Islet precursor cell (in vitro differentiated cells): ENCODE measurements at regions not wholly inside any gene's neighbourhood (a gene's known extent, or its start where the extent isn't known, plus 50 kb on each side); places are given as distances from the start of the nearest gene placed in this dataset.

Source experiments
- DNase-seq: peaks from one replicate; pipeline ENCODE4 v3.0.0-alpha.2; 2018

DNA sequence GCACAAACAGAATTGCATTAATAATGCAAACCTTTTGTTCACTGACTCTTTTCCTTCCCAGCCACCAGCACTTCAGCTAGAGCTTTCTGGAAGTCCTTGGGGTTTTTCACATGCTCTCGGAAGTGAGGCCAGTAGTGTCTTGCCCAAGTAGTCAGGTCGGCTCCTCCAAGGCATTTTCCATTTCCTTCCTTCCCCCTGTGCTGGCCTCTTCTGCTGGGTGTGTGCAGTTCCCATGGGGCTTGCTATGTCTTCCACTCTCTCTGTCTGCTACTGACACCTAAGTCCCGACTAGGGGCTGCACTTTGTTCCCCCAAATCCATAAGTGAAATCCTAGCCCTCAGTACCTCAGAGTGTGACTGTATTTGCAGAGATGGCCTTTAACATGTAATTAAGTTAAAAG lies 175.6 kb upstream of the BMPER start:
- DNase-seq: no peak

GRCh38 chr7:33730958-33731357 lies 174.4 kb upstream of the BMPER start:
- DNase-seq: no peak

GRCh38 chr7:33731912-33732311 lies 173.4 kb upstream of the BMPER start:
- DNase-seq: no peak

DNA sequence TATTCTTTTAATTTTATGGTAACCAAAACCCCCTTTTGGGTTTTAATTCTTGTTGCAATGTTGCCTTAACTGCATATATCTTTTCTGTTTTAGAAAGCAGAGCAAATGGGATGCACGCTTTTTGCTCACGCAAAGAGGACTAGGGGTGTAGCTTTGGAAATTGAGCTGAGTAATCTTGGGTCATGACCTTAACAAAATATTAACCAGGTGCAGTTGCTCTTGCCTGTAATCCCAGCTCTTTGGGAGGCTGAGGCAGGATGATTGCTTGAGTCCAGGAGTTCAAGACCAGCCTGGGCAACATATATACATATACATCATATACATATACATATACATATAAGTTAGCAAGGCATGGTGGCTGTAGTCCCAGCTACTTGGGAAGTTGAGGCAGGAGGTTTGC lies 172.9 kb upstream of the BMPER start:
- DNase-seq: no peak

DNA sequence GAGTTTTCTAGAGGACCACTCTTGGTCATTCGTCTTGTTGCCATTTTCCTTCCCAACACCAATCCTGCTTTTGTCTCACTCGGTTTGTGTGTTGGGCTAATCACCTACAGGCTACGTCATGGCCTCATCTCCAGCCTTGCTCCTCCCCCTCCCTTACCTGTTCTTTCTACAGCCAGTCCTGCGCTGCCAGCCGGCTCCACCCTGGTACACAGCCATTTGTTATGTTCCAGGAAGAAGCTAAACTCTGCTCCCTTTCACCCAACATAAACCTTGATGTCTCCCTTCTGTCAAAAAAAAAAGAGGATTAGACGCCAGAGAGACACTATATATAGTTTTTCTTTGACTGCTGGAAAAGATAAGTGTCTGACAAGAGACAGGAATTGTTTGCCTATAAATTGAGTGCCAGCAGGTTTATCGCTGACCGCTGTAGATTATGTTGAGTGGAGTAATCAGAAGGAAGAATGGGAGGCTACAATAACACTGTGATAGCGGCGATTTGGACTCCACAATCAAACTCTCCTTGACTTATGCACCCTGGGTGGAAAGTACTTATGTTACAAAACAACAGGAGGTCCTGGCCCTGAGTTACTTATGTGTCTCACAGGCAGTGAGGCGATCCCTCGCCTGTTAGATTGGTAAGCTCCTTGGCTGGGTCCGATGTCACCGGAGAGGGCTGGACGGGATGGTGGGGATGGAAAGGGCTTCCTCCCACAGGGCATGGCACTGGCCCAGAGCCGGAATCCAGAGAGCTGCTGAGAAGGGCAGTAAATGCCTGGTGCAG lies 171.3 kb upstream of the BMPER start:
- DNase-seq: peak; percentile 14

- DNase-seq: no peak
Observed at GRCh38 chr7:33735403-33735802, 169.9 kb upstream of the BMPER start.

DNA sequence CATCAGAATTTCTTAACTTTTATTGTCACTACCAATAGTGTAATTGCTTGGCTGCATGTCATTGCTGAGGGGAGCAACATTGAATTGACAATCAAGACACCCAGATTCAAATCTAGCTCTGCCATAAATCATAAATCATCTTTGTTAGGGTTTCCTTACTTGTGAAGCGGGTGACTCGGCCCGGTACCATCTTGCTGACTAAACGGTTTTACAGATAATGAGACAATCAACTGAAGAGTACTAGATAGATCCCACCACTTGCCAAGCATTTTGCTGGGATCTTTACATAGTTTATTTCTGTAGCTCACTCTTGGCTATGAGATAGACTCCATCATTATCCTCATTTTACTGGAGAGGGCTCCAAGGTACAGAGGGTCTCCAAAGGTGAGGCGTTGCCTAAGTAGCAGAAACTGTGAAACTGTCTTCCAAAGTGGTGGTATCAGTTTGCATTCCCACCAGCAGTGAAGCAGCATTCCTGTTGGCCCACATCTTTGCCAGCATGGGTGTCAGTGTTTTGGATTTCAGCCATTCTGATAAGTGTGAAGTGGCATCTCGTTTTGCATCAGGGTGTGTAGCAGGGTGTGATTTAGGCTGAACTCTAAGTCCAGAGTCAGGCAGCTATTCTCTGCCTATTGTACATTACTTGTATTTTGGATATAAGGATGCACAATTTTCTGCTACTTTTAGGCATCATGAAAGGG lies 168.7 kb upstream of the BMPER start:
- no peak for DNase-seq

DNA sequence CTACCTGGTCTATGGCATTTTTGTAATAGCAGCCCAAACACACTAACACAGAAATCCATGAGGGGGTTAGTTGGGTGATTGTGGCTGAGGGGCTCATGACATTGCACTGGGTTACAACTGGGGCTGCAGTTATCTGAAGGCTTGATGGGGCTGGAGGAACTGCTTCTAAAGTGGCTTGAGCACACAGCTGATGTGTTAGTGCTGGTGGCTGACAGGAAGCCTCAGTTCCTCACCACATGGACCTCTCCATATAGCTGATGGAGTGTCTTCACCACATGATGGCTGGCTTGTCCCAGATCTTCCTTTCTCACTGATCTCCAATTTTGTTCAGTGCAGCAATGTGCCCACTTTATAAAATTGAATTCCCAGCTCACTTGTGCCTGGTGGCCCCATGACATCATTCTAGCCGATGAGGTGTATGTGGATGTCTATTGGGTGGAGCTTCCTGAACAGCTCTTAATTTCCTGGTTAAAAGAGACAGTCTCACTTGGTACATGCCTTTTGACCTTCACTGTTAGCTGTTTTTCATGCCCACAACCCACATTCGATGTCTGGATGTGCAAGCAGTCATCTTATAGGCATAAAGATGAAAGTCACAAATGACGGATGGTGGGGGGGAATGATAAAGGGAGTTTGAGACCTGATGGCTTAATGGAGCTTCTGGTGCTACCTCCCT lies 166.9 kb upstream of the BMPER start:
- DNase-seq: no peak

GRCh38 chr7:33739286-33739685 lies 166.1 kb upstream of the BMPER start:
- DNase-seq: no peak

- DNase-seq: no peak
Observed at GRCh38 chr7:33742521-33742920, 162.8 kb upstream of the BMPER start.

DNA sequence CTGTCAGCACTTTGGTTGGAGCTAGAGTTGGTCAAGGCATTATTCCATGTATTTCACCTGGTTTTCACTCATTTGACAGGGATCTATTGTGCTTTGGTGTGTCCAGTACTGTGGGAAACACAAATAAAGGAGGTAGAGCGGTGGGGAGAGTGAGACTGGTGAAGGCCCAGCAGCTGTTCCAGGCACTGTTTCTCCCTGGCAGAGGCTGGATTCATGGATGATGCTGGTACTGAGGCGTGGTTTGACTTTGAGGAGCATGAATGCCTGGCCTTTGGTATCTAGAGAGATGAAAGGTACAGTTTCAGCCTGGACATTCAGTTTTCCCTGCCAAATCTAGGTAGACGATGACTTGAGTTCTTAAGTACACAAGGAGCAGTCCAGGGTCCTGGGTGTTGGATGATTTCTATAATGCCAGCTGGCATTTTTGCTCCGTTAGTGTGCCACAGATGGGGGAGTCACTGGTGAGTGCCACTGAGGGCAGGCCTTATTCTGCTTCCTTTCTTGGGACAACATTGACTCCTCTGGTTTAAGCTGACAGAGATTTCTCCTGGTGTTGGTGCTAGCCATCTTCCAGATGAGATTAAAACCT lies 162.2 kb upstream of the BMPER start:
- DNase-seq: no peak

DNA sequence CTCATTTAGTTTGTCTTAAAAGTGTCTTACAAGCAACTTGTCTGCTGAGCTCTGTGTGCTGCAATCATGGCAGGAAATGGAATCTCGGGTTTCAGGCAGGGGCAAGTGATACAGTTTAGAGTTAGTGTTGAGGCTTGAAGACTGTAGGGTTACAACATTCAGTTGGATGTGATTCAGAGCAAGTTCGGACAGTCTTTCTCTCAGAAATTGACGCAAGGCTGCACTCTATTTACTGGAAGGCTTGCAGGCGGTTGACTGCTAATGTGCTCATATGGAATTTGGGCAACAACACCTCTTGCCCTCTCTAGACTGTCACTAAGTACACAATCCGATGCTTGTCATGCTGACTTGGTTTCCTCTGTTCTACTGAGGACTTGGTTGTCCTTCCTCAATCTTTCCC lies 161.7 kb upstream of the BMPER start:
- DNase-seq: no peak

GRCh38 chr7:33744293-33745075 lies 160.9 kb upstream of the BMPER start:
- DNase-seq: no peak

DNA sequence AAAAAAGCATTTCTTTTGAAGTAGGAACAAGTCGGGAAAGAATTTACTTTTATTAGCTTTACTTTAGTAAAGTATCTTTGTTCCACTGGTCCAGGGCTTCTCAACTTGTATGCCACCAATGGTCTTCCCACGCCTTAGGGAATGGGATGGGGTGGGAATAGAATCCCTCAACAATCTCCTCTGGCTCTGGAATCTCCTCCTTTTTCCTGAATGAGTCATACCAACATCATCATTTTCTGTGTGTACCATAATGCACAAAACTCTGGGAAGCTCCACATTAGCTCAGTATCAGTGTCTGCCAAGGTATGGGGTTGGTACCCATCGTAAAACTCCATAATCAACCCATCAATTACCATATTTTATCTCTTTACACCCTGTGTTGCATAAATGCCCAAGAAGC lies 159.4 kb upstream of the BMPER start:
- DNase-seq: no peak

DNA sequence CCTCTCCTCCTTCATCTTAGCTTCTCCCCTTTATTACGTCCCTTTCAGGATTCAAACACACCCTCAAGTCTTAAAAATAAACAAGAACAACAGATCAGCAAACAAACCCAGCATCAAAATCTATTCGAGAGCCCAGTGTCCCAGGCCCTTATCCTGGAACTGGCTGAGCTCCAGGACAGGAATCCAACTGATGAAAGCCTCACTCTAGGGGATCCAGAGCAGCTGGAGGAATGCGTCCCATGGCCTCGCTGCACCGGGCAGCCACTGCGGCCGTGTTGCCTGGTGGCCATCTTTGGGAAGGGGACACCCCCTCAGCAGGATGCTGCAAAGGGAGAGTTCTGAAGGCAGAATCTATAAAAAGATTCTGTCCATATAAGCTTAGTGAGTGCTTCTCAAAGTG lies 156.5 kb upstream of the BMPER start:
- no peak for DNase-seq

- no peak for DNase-seq
Observed at GRCh38 chr7:33750177-33750576, 155.2 kb upstream of the BMPER start.

DNA sequence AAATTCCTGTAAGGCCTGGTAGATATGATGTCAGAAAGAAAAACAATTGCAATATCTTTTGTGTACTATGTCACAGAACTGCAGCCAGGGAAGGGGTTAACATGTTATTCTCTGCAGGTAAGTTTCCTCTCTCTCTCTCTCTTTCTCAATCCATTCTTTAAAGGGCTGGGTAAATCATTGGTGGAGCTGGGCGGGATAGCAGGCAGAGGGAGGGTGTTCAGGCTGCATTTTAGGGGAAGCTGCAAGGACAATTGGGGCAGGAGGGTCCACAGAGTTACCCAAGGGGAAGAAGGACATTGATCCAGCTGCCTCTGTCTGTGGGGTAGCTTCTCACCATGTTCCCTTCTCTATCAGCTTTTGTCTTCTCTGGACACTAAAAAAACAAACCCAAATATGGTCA lies 153.9 kb upstream of the BMPER start:
- no peak for DNase-seq

DNA sequence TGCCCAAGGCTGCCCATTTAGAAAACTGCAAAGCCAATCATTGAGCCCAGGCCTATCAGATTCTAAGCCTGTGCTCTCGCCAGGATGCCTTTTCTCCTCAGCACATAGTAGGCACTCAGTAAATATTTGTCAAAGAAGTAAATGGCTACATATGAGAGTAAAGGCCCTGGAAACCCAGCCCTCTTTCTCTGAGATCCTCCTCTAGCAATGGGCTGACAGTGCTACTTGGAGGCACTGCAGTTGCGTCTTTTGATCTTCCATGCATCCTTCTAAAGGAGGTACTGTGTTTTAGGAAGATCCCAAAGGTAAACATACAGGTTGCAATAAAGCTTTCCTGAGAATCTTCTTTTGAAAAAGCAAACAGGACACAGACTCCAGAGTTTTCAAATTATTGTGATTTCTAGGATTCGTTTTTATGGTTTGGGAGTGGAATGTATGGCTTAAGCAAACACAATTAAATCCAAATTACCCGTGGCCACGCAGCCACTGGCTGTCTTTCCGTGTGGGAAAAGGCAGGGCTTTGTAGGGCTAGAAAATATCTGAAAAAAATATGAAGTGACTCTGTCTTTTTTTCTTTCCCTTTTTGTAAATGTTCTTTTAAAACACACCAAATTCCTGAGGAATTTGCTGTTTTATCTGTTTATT lies 151.3 kb upstream of the BMPER start:
- no peak for DNase-seq

DNA sequence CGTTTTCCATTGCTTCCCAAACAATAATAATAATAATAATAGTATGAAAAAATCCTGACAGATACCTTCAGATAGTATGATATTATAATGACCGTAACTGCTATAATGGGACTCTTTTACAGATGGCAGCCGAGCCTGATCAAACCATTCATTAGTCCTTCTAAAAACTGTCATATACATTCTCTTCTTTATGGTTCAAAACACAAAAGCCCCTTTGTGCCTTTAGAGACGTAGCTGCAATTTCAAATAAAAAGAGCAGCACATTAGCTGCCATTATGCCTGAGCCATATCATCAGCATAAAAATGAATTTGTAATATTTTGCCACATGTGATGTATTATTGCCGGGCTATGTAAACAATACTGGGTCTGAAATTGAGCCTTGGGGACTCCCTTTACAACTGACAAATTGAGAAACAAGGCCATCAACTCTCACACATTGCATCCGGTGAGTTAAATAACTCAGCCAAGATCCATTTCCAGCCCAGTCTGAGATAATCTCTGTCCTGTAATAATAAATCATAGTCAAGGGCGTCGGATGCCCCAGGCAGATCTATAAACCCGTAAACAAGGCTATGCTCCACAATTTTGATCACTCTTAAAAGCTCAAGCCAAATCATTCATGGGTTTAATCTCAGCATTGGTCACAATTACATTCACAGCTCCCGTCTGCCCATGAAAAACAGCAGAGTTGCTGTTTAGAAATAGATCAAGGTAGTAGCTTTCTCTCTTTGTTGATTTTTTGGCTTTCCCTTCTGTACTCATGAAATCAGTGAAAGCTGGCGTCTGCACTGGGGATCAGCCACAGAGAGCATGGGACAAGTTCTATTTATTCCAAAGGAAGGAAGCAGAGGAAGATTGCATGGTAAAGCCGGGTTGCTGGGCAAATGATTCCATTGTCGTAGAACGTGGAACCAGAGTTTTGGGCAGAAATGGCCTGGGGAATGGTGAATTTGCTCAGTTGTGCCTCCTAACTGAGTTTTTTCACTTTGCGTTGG lies 150.1 kb upstream of the BMPER start:
- no peak for DNase-seq

DNA sequence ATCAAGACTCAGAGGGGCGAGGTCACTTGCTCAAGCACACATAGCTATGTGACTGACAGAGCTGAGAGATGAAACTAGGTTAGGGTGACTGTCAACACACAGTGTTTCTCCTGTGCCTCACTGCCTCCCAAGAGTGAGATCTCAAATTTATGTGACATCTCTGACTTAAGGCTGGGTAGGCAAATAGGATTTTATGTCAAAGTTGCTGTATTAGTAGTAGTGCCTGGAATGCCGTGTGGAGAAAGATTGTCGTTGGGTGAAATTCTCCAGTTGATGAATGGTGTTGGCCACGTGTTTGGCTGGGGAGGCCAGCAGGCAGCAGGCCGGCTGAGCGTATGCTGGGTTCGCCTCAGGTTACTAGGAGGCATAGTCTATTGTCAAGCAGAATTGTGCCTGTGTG lies 148.3 kb upstream of the BMPER start:
- no peak for DNase-seq

DNA sequence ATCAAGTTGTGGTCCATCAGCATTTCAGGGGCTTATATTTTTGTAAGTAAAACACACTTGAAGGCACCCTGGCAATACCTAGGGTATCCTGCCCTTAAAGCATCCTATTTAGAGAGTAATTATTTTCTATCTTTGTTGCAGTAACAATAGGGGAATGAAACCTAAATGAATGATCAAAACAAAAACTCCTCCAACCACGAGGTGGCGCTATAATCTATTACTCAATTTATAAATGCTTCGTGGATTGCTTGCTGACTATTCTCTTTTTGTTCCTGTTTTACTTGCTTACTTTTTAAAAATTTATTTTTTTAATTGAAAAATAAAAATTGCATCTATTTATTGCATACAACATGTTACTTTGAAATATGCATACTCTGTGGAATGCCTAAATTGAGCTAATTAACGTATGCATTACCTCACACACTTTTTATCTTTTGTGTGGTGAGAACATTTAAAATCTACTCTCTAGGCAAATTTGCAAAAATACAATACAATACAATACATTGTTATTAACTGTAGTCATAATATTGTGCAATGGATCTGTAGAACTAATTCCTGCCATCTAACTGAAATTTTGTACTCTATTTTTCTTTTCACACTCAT lies 147.7 kb upstream of the BMPER start:
- no peak for DNase-seq
